Omental fat pad (tissue), 3 donors: ENCODE measurements at regions not wholly inside any gene's neighbourhood (a gene's known extent, or its start where the extent isn't known, plus 50 kb on each side); places are given as distances from the start of the nearest gene placed in this dataset.

ENCODE experiments used
- ATAC-seq: fragments of 150-250 bp; one replicate; pipeline ENCODE4 v1.9.1; 2016; ENCODE audit warnings: mild to moderate bottlenecking, moderate library complexity; ENCODE audit not compliant: low FRiP score
- DNase-seq: peaks from one replicate; pipeline ENCODE4 v3.0.0-alpha.2; 2019; ENCODE audit warnings: low spot score
- TF ChIP-seq, protein P1 (sequence below), 3 donors: fragments of 450-650 bp; IDR thresholded peaks; one replicate each; pipeline ENCODE4 v1.5.1; 2016 to 2017; ENCODE audit warnings: antibody characterized with exemption in 3 of 3, mild to moderate bottlenecking in 3 of 3, moderate library complexity in 2 of 3

DNA sequence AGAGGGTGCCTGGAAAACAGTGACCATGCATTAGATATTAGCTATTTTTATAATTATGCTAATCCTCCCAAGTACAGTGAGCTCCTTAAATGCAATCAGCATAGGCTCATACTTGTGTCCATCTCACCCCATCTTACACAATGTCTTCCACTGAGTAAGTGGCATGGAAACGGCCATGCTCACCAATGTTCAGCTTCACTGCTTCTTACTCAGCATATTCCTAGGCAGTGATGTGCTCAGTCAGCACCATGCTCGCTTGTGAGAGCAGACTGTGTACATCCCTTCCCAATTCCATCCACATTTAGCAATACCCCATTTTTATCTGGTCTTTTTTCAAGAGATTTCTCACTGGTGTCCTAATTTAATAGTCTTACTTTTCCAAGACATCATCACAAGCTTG is 454.8 kb upstream of the SOX9 start:
- ATAC-seq, result no peak
- TF ChIP-seq, protein P1, sequence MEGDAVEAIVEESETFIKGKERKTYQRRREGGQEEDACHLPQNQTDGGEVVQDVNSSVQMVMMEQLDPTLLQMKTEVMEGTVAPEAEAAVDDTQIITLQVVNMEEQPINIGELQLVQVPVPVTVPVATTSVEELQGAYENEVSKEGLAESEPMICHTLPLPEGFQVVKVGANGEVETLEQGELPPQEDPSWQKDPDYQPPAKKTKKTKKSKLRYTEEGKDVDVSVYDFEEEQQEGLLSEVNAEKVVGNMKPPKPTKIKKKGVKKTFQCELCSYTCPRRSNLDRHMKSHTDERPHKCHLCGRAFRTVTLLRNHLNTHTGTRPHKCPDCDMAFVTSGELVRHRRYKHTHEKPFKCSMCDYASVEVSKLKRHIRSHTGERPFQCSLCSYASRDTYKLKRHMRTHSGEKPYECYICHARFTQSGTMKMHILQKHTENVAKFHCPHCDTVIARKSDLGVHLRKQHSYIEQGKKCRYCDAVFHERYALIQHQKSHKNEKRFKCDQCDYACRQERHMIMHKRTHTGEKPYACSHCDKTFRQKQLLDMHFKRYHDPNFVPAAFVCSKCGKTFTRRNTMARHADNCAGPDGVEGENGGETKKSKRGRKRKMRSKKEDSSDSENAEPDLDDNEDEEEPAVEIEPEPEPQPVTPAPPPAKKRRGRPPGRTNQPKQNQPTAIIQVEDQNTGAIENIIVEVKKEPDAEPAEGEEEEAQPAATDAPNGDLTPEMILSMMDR (IDR thresholded peaks at IDR 0.05), result no peak
- no peak for DNase-seq

DNA sequence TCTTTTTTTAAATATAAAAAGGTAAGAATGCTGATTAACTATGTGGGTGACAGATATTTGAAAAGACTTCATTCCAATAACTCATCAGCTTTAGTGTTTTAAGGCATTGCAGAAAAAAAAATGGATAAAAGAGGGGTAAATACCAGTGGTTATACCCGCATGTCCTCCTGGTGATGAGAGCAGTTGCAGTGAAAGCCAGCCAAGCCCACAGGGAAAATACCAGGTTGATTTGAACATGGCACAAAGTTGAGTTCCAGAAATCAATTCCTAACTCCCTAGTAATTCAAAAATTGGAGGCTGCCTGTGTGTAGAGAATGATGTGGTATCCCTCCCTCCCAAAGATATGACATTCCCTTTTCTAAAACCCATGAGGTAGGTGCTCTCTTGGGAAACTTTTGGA is 453.2 kb upstream of the SOX9 start:
- ATAC-seq (no peak), DNase-seq (no peak)
- TF ChIP-seq, protein P1 (IDR thresholded peaks at IDR 0.05), result no peak

DNA sequence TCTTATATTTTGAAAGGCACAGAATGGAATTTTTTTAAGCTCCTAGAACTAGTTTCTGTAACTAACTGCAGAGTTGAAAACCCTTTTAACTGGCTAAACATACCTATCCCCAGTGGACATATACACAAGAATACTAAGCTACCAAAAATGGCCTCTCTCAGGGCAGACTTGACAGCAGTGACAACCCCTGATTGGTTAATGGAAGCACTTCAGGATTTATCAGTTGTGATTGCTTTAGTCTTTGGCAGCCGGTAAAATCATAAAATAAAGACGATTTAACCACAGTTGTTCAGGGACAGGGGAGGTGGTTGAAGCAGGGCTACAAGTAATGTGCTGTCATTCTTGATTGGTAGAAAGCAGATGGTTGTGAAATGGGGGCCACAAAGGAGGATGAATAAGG is 452.0 kb upstream of the SOX9 start:
- no peak for ATAC-seq
- DNase-seq, result no peak
- TF ChIP-seq, protein P1 (IDR thresholded peaks at IDR 0.05), result no peak

DNA sequence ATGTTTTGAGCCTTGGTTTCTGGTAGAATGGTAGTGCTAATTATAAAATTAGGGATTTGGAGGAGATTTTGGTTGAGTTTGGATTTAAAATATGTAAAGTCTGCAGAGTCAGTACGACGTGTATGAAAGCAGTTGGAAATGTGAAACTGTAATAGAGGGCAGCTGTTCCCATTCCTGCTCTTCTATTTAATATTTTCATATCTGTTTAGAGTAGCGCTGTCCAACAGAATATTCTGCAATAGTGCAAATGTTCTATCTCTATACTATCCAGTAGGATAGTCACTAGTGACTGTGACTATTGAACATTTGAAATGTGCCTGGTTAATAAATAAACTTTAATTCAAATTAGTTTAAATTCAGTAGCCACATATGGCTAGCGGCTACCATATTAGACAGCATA is 443.4 kb upstream of the SOX9 start:
- DNase-seq, result no peak
- ATAC-seq, result no peak
- TF ChIP-seq, protein P1 (IDR thresholded peaks at IDR 0.05), result no peak

DNA sequence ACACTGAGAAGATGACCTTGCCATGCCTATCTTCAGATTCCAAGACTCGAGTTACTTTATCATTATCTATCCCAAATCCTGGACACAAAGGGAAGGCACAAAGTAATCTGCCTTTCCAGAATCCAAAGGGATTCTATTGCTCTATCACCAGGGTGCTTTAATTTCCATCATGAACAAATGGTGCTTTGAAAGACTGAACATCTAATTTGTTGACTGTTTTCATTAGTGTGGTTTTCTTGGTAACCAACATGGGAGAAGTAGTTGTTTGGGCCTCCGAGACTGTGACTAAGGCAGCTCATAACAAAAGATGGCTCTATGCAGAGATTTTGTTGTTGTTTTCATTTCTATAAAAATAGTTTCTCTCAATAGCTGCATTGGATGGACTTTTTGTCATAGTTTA is 441.0 kb upstream of the SOX9 start:
- DNase-seq, result no peak
- ATAC-seq, result no peak
- TF ChIP-seq, protein P1 (IDR thresholded peaks at IDR 0.05), result no peak

DNA sequence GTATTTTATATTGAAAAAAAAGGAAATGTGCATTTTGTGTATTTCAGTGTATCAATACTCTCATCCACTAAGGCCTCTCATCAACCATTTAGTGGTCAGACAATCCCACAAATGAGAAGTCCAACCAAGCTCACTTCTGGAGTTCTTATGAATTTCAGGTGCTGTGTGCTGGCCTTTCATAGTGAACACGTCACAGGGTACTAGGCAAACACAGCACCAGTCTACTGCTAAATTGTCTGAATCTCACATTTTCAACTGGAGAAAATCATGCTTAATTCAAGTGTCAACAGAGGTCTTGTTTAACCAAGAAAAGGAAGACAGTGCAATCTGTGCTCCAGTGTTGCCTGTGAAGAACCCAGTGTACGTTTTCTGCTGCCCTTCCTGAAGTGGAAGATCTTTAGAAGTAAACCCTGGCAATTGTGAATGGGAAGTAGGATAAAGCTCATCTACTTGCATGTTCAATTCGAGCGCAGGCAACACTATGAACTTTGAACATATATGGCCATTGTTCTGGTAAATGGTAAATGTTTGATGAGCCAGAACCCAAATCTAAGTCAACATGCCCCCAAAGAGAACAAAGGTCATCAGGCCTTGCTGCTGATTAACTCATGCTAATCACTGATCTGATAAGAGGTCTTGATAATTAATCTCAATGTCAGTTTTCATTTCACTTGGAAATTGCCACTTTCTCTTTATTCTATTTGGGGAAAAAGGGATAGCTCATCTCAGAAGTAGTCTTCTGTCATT is 439.2 kb upstream of the SOX9 start:
- DNase-seq (no peak), ATAC-seq (no peak)
- TF ChIP-seq, protein P1 (IDR thresholded peaks at IDR 0.05), result no peak

DNA sequence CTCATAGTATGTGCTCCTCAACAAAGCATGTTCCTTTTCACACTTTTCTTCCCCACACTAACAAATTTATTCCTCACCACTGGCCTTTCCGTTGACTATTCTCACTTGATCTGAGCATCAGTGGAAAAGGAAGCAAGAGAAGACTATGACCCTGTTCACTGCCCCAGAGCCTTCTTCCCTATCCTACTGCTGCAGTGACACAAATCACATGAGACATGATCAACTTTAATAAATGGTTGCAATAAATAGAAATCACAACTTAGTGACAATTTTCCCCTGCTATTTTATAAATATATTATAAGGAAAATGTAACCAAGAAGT is 438.7 kb upstream of the SOX9 start:
- TF ChIP-seq, protein P1 (IDR thresholded peaks at IDR 0.05), result no peak
- no peak for DNase-seq
- ATAC-seq, result no peak
